Retinal pigment epithelial cell (primary cell): ENCODE measurements at regions not wholly inside any gene's neighbourhood (a gene's known extent, or its start where the extent isn't known, plus 50 kb on each side); places are given as distances from the start of the nearest gene placed in this dataset.
"Not testable (repeated sequence)": the region's sequence is repeated elsewhere in the genome, so short reads cannot be mapped to it uniquely, and the experiment has no call there.

Experiments
- DNase-seq: peaks from one replicate; pipeline ENCODE4 v3.0.0-alpha.2; 2010; ENCODE audit warnings: low read depth
- H3K4me3 ChIP-seq: 2 replicates; pipeline ENCODE4 v1.5.1; 2011; ENCODE audit warnings: mild to moderate bottlenecking, low read length, control low read depth, moderate library complexity
- CTCF ChIP-seq: conservative IDR thresholded peaks from 2 replicates; pipeline ENCODE4 v1.5.1; 2011; ENCODE audit warnings: low read depth, low read length, control low read depth, inconsistent platforms

DNA sequence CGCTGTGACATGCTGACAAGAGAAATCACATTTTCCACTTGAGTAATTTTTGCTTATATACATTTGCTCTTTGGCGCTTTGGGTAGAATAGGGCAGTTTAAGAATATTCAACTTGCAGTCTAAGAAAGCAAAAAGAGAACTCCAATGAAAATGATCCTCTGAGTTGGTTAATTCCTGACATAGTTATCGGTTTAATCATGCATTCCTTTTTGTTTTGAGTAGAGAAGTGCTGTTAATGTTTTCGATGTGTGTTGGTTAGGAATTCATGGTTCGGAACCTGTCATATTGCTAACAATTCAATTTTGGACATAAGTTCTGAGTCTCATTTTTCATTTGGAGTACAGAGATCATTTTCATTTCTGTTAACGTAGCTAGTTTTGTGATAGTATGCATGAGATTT, 700.6 kb upstream of the PITX2 start:
- peak overlapping the region; percentile 4 for H3K4me3 ChIP-seq
- peak; percentile 69 for DNase-seq
- no peak for TF ChIP-seq CTCF

DNA sequence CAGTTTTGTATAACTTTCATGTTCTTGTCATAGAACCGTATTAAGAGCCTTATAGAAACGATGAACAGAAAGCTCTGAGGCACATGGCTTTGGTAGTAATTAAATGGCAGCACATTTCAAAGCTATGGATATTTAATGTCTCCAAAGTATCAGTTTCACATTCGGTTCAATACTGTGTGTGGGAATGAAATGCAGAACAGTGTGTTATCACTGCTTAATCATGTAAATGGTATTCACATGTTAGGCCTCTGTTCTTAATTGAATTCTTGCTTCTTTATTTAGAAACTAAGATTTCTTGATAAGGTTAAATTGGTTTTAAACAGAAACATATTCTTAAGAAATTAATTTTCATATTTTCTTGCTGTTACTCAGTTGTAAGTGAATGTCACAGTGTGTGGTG, 701.0 kb upstream of the PITX2 start:
- TF ChIP-seq CTCF = no peak
- peak overlapping the region; percentile 4 for H3K4me3 ChIP-seq
- peak; percentile 13 for DNase-seq

GRCh38 chr4:111326450-111326849, 703.6 kb upstream of the PITX2 start:
- no peak for DNase-seq
- H3K4me3 ChIP-seq = no peak overlapping the region
- no peak for TF ChIP-seq CTCF

DNA sequence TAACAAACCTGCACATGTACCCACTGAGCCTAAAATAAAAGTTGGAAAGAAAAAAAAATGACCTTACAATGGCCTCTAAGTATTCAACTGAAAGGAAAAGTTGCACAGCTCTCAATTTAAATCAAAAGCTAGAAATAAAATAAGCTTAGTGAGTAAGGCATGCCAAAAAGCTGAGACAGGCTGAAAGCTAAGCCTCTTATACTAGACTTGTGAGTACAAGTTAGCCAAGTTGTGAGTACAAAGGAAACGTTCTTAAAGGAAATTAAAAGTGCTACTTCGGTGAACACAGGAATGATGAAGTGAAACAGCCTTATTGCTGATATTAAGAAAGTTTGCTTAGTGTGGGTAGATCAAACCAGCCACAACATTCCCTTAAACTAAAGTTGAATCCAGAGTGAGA, 707.9 kb upstream of the PITX2 start:
- peak overlapping the region; percentile 18 for H3K4me3 ChIP-seq
- DNase-seq = peak; percentile 92
- TF ChIP-seq CTCF = no peak

DNA sequence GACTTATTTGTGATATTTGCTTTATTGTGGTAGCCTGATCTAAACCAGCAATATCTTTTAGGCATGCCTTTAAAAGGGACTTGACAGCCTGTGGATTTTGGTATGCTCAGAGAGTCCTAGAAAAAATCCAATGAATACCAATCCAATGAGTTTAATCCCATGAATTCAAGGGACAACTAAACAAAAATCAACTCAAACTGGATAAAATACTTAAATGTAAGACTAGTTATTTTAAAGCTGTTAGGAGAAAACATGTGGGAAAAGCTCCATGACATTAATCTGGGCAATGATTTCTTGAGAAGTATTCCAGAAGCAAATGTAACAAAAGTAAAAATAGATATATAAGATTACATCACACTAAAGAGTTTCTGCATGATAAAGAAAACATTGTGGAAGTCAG, 711.5 kb upstream of the PITX2 start:
- no peak for TF ChIP-seq CTCF
- no peak overlapping the region for H3K4me3 ChIP-seq
- no peak for DNase-seq

DNA sequence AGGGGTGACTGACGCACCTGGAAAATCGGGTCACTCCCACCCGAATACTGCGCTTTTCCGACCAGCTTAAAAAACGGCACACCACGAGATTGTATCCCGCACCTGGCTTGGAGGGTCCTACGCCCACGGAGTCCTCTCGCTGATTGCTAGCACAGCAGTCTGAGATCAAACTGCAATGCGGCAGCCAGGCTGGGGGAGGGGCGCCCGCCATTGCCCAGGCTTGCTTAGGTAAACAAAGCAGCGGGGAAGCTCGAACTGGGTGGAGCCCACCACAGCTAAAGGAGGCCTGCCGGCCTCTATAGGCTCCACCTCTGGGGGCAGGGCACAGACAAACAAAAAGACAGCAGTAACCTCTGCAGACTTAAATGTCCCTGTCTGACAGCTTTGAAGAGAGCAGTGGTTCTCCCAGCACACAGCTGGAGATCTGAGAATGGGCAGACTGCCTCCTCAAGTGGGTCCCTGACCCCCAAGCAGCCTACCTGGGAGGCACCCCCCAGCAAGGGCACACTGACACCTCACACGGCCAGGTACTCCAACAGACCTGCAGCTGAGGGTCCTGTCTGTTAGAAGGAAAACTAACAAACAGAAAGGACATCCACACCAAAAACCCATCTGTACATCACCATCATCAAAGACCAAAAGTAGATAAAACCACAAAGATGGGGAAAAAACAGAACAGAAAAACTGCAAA, 714.5 kb upstream of the PITX2 start:
- DNase-seq, H3K4me3 ChIP-seq: not testable (repeated sequence)

- DNase-seq = no peak
- H3K4me3 ChIP-seq = no peak overlapping the region
- no peak for TF ChIP-seq CTCF
Observed at GRCh38 chr4:111359602-111360001, 736.7 kb upstream of the PITX2 start.
